HUES6 (cell line): ENCODE measurements at regions not wholly inside any gene's neighbourhood (a gene's known extent, or its start where the extent isn't known, plus 50 kb on each side); places are given as distances from the start of the nearest gene placed in this dataset.

Experiments used
- H3K27ac ChIP-seq: 2 replicates; pipeline ENCODE4 v1.7.0; 2013; ENCODE audit warnings: low read depth, mild to moderate bottlenecking, low read length, inconsistent platforms
- H3K27me3 ChIP-seq: 2 replicates; pipeline ENCODE4 v1.6.1; 2013; ENCODE audit warnings: low read length; ENCODE audit not compliant: control insufficient read depth, insufficient read depth
- H3K36me3 ChIP-seq: 2 replicates; pipeline ENCODE4 v1.6.1; 2013; ENCODE audit warnings: low read length; ENCODE audit not compliant: control insufficient read depth, insufficient read depth
- H3K4me1 ChIP-seq: 2 replicates; pipeline ENCODE4 v1.6.1; 2013; ENCODE audit warnings: low read length; ENCODE audit not compliant: control insufficient read depth, insufficient read depth
- H3K4me3 ChIP-seq: 2 replicates; pipeline ENCODE4 v1.5.1; 2013; ENCODE audit warnings: low read depth, low read length
- H3K9ac ChIP-seq: one replicate; pipeline ENCODE4 v1.6.1; 2013; ENCODE audit warnings: mild to moderate bottlenecking, low read length
- H3K9me3 ChIP-seq: 2 replicates; pipeline ENCODE4 v1.6.1; 2013; ENCODE audit warnings: low read depth, low read length; ENCODE audit not compliant: control insufficient read depth, insufficient read depth

DNA sequence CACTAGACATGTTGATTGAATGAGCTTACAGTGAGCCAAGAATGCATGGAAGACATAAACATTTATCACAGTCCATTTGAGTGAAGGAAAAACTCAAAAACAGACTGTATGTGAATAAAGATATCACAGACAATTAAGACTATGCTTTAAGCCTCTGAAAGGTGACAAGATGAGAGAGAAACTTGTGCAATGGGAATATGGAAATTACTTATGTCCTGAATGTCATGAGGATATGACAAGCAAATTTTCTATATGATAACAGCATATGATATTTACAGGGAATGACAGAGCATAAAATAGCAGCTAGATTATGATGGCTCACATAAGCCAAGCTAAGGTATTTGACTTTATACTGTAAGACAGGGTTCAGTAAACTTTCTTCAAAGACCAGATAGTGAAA lies 1153.1 kb upstream of the USP15 start:
- Histone ChIP-seq H3K9me3 (0 out of 2 replicates have a peak, but pooled peaks cover 3% of the 10 kb centered on the region), H3K27ac (no peak overlapping the region), H3K36me3 (no peaks in the 10 kb centered on the region), H3K4me1 (no peaks in the 10 kb centered on the region), H3K9ac (no peak overlapping the region), H3K4me3 (no peak overlapping the region), H3K27me3 (no peaks in the 10 kb centered on the region)

DNA sequence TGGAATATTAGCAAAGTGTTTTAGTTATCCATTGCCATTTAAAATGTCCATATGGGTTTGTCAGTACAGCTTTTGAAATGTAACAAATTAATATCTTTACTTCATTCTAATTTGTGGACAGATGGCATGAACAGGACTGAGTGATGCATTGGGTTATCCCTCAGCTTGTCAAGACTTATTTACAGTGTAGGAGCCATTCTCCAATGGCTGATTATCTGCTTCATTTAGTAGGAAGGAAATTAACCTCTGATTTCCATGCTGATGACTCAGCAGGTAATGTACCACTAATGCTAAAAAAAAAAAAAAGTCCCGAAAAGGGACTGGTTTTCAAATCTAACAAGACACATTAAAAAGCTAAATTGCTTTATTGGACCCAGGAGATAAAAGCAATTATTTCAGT lies 1149.0 kb upstream of the USP15 start:
- H3K36me3 ChIP-seq: no peaks in the 10 kb centered on the region
- H3K9ac ChIP-seq: no peak overlapping the region
- no peak overlapping the region for H3K27ac ChIP-seq
- no peaks in the 10 kb centered on the region for H3K4me1 ChIP-seq
- H3K9me3 ChIP-seq: no peaks in the 10 kb centered on the region
- no peak overlapping the region for H3K4me3 ChIP-seq
- no peaks in the 10 kb centered on the region for H3K27me3 ChIP-seq

DNA sequence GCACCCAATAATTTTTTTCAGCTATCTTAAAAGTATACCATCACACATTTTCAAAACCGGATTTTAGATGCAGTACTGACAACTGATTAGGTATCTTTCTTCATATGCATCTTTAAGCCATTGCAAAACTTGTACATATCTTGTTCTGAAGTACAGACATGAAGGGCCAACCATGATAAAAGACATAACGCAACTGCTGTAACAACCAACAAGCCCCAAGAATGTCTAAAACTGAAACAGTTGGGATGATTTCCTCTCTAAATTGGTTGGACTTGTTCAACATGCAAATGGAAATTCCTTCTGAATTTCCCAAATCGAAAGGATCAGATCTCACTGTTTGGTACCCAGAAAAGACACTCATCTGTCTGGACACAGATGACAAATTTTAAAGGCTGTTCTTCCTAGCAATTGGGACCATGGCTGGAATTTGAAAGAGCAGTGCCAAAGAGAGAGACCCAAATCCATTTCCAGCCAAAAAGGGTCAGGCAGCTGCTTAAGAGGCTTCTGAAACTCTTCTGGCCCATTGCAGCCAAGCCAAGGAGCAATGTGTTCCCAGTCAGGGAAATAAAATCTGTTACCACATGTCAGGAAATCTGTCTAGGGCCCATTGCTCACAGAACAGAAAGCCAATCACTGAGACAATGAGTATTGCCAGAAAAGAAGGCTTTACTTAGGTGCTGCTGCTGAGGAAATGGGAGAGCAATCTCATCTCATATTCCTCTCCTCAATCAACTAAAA lies 1122.4 kb upstream of the USP15 start:
- Histone ChIP-seq H3K27me3 (no peaks in the 10 kb centered on the region), H3K4me1 (no peaks in the 10 kb centered on the region), H3K9ac (no peak overlapping the region), H3K36me3 (no peaks in the 10 kb centered on the region), H3K27ac (no peak overlapping the region), H3K9me3 (no peaks in the 10 kb centered on the region), H3K4me3 (no peak overlapping the region)

DNA sequence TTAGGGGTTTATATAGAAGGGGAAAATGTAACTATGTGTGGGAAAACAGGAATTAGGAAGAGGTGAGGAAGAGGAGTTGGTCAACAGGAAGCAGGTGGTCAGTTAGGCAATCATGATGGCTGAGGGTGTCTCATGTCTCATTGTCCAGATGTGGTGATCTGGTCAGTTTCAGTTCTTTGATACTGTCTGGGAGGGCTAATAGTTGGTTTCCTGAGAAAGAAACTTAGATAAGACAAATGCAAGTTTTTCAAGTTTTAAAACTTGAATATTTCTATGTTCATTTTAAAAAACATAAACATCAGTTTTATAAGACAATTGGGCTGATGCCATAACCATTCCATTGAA lies 1121.8 kb upstream of the USP15 start:
- H3K27ac ChIP-seq: no peak overlapping the region
- H3K9ac ChIP-seq: no peak overlapping the region
- H3K4me1 ChIP-seq: no peaks in the 10 kb centered on the region
- no peaks in the 10 kb centered on the region for H3K27me3 ChIP-seq
- H3K4me3 ChIP-seq: no peak overlapping the region
- no peaks in the 10 kb centered on the region for H3K9me3 ChIP-seq
- H3K36me3 ChIP-seq: no peaks in the 10 kb centered on the region

DNA sequence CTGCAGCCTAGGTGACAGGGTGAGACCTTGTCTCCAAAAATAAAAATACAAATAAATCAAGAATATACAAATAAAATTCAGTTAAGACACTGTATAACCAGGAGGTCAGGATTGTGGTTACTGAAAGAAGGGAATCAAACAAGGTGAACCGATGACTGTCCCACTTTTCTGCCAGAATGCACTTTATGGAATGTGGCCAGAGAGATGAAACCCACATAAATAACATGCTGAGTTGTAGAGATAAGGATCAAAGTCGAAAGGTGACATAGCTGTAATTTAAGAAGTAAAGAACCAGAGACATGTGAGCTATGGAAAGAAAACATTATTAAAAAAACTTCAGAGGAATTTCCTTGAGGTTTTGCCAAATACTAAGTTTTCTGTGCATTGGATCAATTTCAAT lies 1098.2 kb upstream of the USP15 start:
- Histone ChIP-seq H3K4me1 (no peaks in the 10 kb centered on the region), H3K27ac (no peak overlapping the region), H3K9me3 (no peaks in the 10 kb centered on the region), H3K4me3 (no peak overlapping the region), H3K9ac (no peak overlapping the region), H3K36me3 (no peaks in the 10 kb centered on the region), H3K27me3 (no peaks in the 10 kb centered on the region)

DNA sequence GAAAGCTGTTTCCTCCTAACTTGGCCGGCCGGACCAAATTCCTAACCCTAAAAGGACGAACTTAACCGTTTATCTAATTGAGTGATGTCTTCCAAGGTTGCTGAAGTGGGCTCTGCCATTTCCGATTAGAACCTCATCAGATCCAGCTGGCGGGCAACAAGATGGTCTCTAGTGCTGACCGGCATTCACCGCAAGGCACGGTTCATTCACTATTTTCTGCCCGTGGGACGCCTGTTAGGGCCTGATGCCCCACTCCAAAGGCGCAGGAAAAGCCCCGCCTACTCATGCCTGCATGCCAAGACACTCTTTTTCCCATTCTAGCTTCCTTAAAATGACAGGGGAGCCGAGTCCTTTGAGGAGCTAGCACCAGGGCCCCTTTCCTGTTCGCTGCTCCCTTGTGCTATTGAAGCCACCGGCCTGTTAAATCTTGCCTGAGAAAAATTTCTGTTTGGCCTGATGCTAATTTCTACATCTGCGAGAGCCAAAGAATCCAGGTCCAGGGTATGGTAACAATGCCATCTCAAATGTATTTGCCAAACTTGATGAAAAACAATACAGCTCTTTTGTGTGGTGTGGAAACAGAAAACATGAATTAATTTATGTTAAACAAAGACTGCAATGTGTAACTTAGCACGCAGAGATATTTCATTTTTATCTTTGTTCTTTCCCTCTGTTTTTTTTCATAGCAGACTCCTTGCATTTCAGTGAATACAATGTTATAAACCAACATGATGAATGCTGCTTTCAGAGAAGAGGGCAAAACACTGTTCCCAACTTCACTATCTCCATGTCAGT lies 1071.2 kb upstream of the USP15 start:
- no peaks in the 10 kb centered on the region for H3K36me3 ChIP-seq
- no peaks in the 10 kb centered on the region for H3K9me3 ChIP-seq
- H3K27ac ChIP-seq: no peak overlapping the region
- no peaks in the 10 kb centered on the region for H3K4me1 ChIP-seq
- H3K9ac ChIP-seq: no peak overlapping the region
- no peak overlapping the region for H3K4me3 ChIP-seq
- no peaks in the 10 kb centered on the region for H3K27me3 ChIP-seq

DNA sequence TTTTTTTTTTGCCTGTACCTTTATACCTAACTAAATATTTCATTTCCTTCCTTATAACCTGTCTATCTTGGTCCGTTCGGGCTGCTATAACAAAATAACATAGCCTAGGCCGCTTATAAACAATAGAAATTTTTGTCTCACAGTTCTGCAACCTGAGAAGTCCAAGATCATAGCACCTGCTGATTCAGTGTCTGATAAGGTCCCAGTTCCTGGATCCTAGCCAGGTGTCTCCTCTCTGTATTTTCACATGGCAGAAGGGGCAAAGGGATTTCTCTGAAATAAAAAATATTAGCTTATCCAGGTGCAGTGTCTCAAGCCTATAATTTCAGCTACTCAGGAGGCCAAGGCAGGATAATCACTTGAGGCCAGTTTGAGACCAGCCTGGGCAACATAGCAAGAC lies 1046.6 kb upstream of the USP15 start:
- H3K9me3 ChIP-seq: no peaks in the 10 kb centered on the region

DNA sequence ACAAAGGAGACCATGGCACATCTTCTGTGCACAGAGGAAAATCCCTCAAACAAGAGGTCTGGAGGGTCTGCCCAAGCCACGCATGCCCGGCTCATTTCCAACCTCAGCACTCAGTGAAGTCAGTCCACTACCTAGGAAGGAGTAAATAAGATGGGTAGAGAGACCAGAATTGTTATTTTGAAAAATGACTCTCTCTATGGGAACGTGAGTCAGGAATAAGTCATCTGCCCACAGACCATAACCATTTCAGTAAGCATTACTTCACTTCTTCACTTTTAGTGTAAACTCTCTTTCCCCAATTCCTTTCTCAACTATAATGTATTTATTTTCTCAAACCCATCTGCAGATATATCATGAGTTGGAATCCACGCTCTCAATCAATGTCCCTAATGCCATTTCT lies 1039.9 kb upstream of the USP15 start:
- Histone ChIP-seq H3K36me3 (no peaks in the 10 kb centered on the region), H3K27ac (no peak overlapping the region), H3K4me3 (no peak overlapping the region), H3K9ac (no peak overlapping the region), H3K4me1 (no peaks in the 10 kb centered on the region), H3K27me3 (no peaks in the 10 kb centered on the region), H3K9me3 (no peaks in the 10 kb centered on the region)

More for the DNA sequence above, 1046.6 kb upstream of the USP15 start:
- no peak overlapping the region for H3K27ac ChIP-seq
- no peaks in the 10 kb centered on the region for H3K36me3 ChIP-seq
- no peaks in the 10 kb centered on the region for H3K27me3 ChIP-seq
- H3K4me1 ChIP-seq: no peaks in the 10 kb centered on the region
- H3K9ac ChIP-seq: no peak overlapping the region
- no peak overlapping the region for H3K4me3 ChIP-seq

DNA sequence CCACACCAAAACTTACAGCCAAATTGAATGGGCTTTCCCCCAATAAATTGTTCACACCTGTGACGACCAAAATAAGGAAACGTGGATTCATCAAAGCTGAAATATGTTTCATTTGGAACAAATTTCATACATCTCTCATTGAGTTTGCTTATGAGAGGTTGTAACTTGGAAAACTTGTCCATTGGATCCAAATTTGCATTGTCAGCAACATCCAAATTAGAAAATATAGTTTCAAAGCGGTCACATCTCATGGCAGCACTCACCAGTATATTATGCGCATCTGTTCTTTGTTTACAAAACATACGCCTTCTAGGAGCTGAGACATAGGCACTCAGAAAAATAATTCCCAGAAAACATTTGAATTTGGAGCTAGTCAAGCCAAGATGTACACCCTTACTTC lies 1028.2 kb upstream of the USP15 start:
- no peaks in the 10 kb centered on the region for H3K9me3 ChIP-seq
- no peak overlapping the region for H3K4me3 ChIP-seq
- no peak overlapping the region for H3K9ac ChIP-seq
- H3K27ac ChIP-seq: no peak overlapping the region
- H3K27me3 ChIP-seq: no peaks in the 10 kb centered on the region
- H3K36me3 ChIP-seq: no peaks in the 10 kb centered on the region
- H3K4me1 ChIP-seq: no peaks in the 10 kb centered on the region

DNA sequence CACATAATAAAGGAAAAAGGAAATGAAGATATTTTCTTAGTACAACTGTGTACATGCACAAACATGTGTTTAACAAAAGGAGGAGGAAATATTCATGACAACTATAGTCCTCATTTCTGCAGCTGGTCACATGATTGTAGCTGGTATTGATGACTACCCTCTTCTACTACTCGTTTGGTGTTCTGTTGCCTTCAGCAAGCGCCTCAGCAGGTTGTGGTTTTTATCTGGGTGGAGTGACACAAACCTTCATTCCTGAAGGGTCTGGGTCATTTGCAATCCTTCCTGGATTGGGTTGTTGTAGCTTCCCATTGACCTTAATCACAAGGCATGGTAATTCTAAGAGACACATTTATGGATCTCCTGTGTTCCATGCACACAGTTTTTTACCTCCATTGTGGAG lies 1009.9 kb upstream of the USP15 start:
- no peak overlapping the region for H3K27ac ChIP-seq
- H3K9ac ChIP-seq: no peak overlapping the region
- H3K27me3 ChIP-seq: no peaks in the 10 kb centered on the region

DNA sequence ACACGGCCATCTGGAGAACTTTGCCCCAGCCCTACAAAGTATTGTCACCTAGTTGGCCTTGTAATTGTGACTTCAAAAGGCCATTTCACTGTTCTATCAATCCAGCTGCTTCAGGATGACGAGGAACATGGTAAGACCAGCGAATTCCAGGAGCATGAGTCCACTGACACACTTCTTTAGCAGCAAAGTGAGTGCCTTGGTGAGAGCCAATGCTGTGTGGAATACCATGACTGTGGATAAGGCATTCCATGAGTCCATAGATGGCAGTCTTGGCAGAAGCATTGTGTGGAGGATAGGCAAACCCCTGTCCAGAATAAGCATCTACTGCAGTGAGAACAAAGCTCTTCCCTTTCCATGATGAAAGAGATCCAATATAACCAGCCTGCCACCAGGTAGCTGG lies 1009.1 kb upstream of the USP15 start:
- no peaks in the 10 kb centered on the region for H3K4me1 ChIP-seq
- no peaks in the 10 kb centered on the region for H3K36me3 ChIP-seq
- no peaks in the 10 kb centered on the region for H3K27me3 ChIP-seq
- no peaks in the 10 kb centered on the region for H3K9me3 ChIP-seq
- no peak overlapping the region for H3K9ac ChIP-seq
- H3K4me3 ChIP-seq: no peak overlapping the region
- H3K27ac ChIP-seq: no peak overlapping the region

More for the DNA sequence above, 1009.9 kb upstream of the USP15 start:
- no peaks in the 10 kb centered on the region for H3K9me3 ChIP-seq
- H3K4me1 ChIP-seq: no peaks in the 10 kb centered on the region
- H3K36me3 ChIP-seq: no peaks in the 10 kb centered on the region
- H3K4me3 ChIP-seq: no peak overlapping the region
